SK-N-SH (cell line): ENCODE measurements at regions not wholly inside any gene's neighbourhood (a gene's known extent, or its start where the extent isn't known, plus 50 kb on each side); places are given as distances from the start of the nearest gene placed in this dataset.

ENCODE experiments used
- CTCF ChIA-PET: fragments of 300-600, 350-600 bp; formaldehyde crosslinking; extraction: SDS; loops from one replicate; lab custom pipeline; 2021; lab: Yijun Ruan, JAX
- POLR2A ChIA-PET: fragments of 350-600 bp; sonication (Branson Sonifier 250); formaldehyde crosslinking; extraction: SDS; loops from one replicate; lab custom pipeline; 2020; ENCODE audit warnings: antibody characterized with exemption, inconsistent platforms; lab: Yijun Ruan, JAX
- DNase-seq: peaks from one replicate; pipeline ENCODE4 v3.0.0; 2012
- H2AFZ ChIP-seq: fragments of 200-600 bp; sonication (generic); 2 replicates; pipeline ENCODE4 v1.8.1; 2016; ENCODE audit warnings: antibody characterized with exemption, mild to moderate bottlenecking, low read depth
- H3F3A ChIP-seq: fragments of 200-600 bp; sonication (generic); replicated peaks from 2 replicates; pipeline ENCODE3; 2016; ENCODE audit warnings: antibody characterized with exemption, mild to moderate bottlenecking; ENCODE audit not compliant: insufficient read depth
- H3K27ac ChIP-seq, 2 experiments: fragments of 200-500 bp in 1 of 2; fragments of 200-600 bp in 1 of 2; sonication (Bioruptor generic) in 1 of 2; sonication (generic), shearing (Covaris generic) in 1 of 2; 2 replicates each; pipeline versions ENCODE4 v1.5.1 to v1.6.1; 2014 to 2016; ENCODE audit warnings: low read depth in 2 of 2, inconsistent platforms in 1 of 2, low read length in 1 of 2, mild to moderate bottlenecking in 1 of 2, mixed read lengths in 1 of 2
- H3K27me3 ChIP-seq: fragments of 200-600 bp; sonication (generic), shearing (Covaris generic); 2 replicates; pipeline ENCODE4 v1.6.1; 2016; ENCODE audit warnings: mixed run types; ENCODE audit not compliant: insufficient read depth
- H3K36me3 ChIP-seq, 2 experiments: fragments of 200-500 bp in 1 of 2; fragments of 200-600 bp in 1 of 2; sonication (Bioruptor generic) in 1 of 2; sonication (generic) in 1 of 2; replicated peaks in 1 of 2; 2 replicates each; pipeline versions ENCODE3 to v1.5.1; 2014 to 2016; ENCODE audit warnings: low read length in 1 of 2, mild to moderate bottlenecking in 1 of 2; ENCODE audit not compliant: insufficient read depth in 2 of 2, control insufficient read depth in 1 of 2
- H3K4me1 ChIP-seq, 2 experiments: fragments of 200-500 bp in 1 of 2; fragments of 200-600 bp in 1 of 2; sonication (Bioruptor generic) in 1 of 2; sonication (generic), shearing (Covaris generic) in 1 of 2; 2 replicates each; pipeline versions ENCODE4 v1.5.1 to v1.6.1; 2014 to 2016; ENCODE audit warnings: low read depth in 1 of 2, low read length in 1 of 2, mixed run types in 1 of 2; ENCODE audit not compliant: insufficient read depth in 2 of 2, control insufficient read depth in 1 of 2
- H3K4me2 ChIP-seq: fragments of 200-600 bp; sonication (generic), shearing (Covaris generic); 2 replicates; pipeline ENCODE4 v1.6.1; 2017; ENCODE audit warnings: mixed run types
- H3K4me3 ChIP-seq, 2 experiments: fragments of 200-500 bp in 1 of 2; fragments of 200-600 bp in 1 of 2; sonication (Bioruptor generic) in 1 of 2; sonication (generic), shearing (Covaris generic) in 1 of 2; 2 replicates each; pipeline versions ENCODE4 v1.5.1 to v1.8.1; 2014 to 2016; ENCODE audit warnings: low read depth in 2 of 2, inconsistent platforms in 1 of 2, low read length in 1 of 2, mild to moderate bottlenecking in 1 of 2, mixed read lengths in 1 of 2, moderate library complexity in 1 of 2
- H3K79me2 ChIP-seq: fragments of 200-600 bp; sonication (generic); 2 replicates; pipeline ENCODE4 v1.8.1; 2017; ENCODE audit warnings: mild to moderate bottlenecking; ENCODE audit not compliant: insufficient read depth
- H3K9ac ChIP-seq: fragments of 200-600 bp; sonication (generic); 2 replicates; pipeline ENCODE4 v1.6.1; 2017; ENCODE audit warnings: mixed run types
- H3K9me2 ChIP-seq: fragments of 200-600 bp; sonication (generic); 2 replicates; pipeline ENCODE4 v1.6.1; 2017; ENCODE audit warnings: mixed run types
- H3K9me3 ChIP-seq: fragments of 200-600 bp; sonication (generic); 2 replicates; pipeline ENCODE4 v1.6.1; 2017; ENCODE audit warnings: mixed run types, mild to moderate bottlenecking, moderate library complexity
- H4K20me1 ChIP-seq: fragments of 200-600 bp; sonication (generic); 2 replicates; pipeline ENCODE4 v1.6.1; 2017; ENCODE audit warnings: mild to moderate bottlenecking, mixed run types; ENCODE audit not compliant: insufficient read depth
- ELF1 ChIP-seq: IDR thresholded peaks from 2 replicates; pipeline ENCODE4 v1.4.0; 2012
- FOSL2 ChIP-seq: IDR thresholded peaks from 2 replicates; pipeline ENCODE4 v1.4.0; 2012; ENCODE audit warnings: low read depth, mild to moderate bottlenecking, moderate library complexity, borderline replicate concordance
- WGBS: methylation state at CpG from one replicate; pipeline ENCODE4 v1.1.6; 2017; ENCODE audit warnings: low lambda C conversion rate; 5-methylcytosine and 5-hydroxymethylcytosine counted together
- TF ChIP-seq, protein P1 (sequence below): fragments of 150-350 bp; IDR thresholded peaks from 2 replicates; pipeline ENCODE4 v1.6.1; 2016; ENCODE audit warnings: mild to moderate bottlenecking, low read depth, low read length
- TF ChIP-seq, protein P2 (sequence below): fragments of 200-600 bp; sonication (generic); IDR thresholded peaks from 2 replicates; pipeline ENCODE4 v1.6.1; 2017; ENCODE audit warnings: antibody characterized with exemption, mild to moderate bottlenecking, moderate library complexity
- TF ChIP-seq, protein P3 (sequence below): IDR thresholded peaks from 2 replicates; pipeline ENCODE4 v1.6.1; 2012; ENCODE audit warnings: mild to moderate bottlenecking, low read depth, low read length, moderate library complexity

DNA sequence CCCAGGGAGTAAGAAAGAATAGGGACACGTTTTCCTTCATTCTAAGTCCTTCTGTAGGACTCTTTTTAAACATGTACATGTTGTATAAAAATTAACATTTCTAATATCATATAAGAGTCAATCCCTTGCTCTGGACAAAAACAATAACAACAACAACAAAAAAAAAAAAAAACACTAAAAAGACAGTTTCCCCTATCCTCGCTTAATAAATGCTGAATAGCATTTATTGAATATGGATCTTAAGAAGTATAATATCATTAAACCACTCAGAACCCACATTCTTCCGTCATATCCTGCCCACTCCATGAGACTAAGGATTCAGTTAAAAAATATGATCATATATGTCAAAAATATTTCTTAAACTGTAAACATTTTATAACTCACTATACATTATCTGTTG, 145.1 kb downstream of the AQP9 start (continued):
- no peak for TF ChIP-seq FOSL2
- TF ChIP-seq, protein P1, sequence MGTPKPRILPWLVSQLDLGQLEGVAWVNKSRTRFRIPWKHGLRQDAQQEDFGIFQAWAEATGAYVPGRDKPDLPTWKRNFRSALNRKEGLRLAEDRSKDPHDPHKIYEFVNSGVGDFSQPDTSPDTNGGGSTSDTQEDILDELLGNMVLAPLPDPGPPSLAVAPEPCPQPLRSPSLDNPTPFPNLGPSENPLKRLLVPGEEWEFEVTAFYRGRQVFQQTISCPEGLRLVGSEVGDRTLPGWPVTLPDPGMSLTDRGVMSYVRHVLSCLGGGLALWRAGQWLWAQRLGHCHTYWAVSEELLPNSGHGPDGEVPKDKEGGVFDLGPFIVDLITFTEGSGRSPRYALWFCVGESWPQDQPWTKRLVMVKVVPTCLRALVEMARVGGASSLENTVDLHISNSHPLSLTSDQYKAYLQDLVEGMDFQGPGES, result no peak

DNA sequence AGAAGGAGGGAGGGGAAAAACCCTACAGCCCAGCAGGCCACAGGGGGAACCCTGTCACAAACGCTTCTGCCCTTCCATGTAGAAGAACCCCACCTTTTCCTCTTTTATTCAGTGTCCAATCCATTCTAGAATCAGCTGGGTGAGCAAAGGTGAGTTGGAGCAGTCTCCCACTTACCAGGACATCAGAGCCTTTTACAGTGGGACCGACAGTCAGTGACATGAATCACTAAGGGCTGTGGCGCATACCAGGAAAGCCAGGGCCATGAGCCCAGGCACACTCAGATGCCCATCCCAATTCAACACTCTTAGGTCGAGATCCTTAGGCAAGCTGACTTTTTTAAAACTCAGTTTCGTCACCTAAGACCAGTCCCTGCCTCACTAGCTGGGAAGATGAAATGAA, 146.1 kb downstream of the AQP9 start:
- H3K4me2 ChIP-seq, result no peak overlapping the region
- no peaks in the 10 kb centered on the region for H3F3A ChIP-seq
- WGBS, result 63% methylated on average over 5 of the region's 5 CpGs
- no peaks in the 10 kb centered on the region for H3K79me2 ChIP-seq
- POLR2A ChIA-PET, result no interaction called here
- no peaks in the 10 kb centered on the region for H4K20me1 ChIP-seq
- no peaks in the 10 kb centered on the region for H3K4me1 ChIP-seq
- H3K27me3 ChIP-seq, result peaks cover 5% of the 10 kb centered on the region; the same call in 1 of the 2 replicates
- no peak overlapping the region for H3K4me3 ChIP-seq
- no peak overlapping the region for H3K27ac ChIP-seq
- no peaks in the 10 kb centered on the region for H3K36me3 ChIP-seq
- H3K9me3 ChIP-seq, result no peaks in the 10 kb centered on the region
- H3K9ac ChIP-seq, result no peak overlapping the region
- CTCF ChIA-PET, result interaction anchor here (3.1 kb wide), 1 partner anchor 14 kb away, joined by 9 read pairs; no protein-coding TSS in a partner anchor
- H3K9me2 ChIP-seq, result no peaks in the 10 kb centered on the region
- no peak overlapping the region for H2AFZ ChIP-seq
- DNase-seq, result no peak
- TF ChIP-seq, protein P2, sequence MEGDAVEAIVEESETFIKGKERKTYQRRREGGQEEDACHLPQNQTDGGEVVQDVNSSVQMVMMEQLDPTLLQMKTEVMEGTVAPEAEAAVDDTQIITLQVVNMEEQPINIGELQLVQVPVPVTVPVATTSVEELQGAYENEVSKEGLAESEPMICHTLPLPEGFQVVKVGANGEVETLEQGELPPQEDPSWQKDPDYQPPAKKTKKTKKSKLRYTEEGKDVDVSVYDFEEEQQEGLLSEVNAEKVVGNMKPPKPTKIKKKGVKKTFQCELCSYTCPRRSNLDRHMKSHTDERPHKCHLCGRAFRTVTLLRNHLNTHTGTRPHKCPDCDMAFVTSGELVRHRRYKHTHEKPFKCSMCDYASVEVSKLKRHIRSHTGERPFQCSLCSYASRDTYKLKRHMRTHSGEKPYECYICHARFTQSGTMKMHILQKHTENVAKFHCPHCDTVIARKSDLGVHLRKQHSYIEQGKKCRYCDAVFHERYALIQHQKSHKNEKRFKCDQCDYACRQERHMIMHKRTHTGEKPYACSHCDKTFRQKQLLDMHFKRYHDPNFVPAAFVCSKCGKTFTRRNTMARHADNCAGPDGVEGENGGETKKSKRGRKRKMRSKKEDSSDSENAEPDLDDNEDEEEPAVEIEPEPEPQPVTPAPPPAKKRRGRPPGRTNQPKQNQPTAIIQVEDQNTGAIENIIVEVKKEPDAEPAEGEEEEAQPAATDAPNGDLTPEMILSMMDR, result no peak
- TF ChIP-seq, protein P3, sequence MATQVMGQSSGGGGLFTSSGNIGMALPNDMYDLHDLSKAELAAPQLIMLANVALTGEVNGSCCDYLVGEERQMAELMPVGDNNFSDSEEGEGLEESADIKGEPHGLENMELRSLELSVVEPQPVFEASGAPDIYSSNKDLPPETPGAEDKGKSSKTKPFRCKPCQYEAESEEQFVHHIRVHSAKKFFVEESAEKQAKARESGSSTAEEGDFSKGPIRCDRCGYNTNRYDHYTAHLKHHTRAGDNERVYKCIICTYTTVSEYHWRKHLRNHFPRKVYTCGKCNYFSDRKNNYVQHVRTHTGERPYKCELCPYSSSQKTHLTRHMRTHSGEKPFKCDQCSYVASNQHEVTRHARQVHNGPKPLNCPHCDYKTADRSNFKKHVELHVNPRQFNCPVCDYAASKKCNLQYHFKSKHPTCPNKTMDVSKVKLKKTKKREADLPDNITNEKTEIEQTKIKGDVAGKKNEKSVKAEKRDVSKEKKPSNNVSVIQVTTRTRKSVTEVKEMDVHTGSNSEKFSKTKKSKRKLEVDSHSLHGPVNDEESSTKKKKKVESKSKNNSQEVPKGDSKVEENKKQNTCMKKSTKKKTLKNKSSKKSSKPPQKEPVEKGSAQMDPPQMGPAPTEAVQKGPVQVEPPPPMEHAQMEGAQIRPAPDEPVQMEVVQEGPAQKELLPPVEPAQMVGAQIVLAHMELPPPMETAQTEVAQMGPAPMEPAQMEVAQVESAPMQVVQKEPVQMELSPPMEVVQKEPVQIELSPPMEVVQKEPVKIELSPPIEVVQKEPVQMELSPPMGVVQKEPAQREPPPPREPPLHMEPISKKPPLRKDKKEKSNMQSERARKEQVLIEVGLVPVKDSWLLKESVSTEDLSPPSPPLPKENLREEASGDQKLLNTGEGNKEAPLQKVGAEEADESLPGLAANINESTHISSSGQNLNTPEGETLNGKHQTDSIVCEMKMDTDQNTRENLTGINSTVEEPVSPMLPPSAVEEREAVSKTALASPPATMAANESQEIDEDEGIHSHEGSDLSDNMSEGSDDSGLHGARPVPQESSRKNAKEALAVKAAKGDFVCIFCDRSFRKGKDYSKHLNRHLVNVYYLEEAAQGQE, result no peak

DNA sequence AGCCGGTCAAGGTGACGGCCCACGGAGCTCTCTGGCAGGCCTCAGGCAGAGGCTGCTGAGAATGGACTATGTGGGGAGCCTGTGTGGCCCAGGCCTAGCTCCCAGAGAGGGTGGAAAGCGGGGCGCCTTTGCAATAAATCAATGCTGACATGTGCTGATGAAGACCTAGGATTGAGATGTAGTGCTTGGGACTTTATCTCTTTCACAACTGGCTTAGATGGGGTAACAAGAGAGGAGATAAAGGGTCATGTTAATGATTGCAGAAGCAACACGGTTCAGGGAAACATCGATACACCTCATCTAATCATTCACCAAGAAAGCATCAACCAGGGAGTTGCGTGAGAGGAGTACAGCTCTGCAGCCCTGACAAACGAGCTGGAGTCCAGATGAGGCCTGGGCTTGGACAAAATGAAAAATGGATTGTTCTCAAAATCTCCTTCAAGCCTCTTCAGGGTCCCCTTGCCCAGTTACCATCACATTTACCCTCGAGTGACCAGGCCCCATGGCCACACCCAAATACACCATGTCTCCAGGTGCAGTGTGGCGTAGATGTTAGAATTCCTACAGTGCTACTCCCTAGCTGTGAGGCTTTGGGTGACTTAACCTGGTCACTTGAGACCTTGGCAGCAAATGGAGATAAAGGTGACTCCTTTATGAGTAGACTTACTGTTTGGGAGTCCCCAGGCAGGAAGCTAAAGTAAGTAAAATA, 146.4 kb upstream of the LIPC start:
- POLR2A ChIA-PET, result no interaction called here

More for the DNA sequence above, 146.4 kb upstream of the LIPC start:
- H3K27me3 ChIP-seq, result peaks cover 5% of the 10 kb centered on the region; the same call in 1 of the 2 replicates
- DNase-seq, result no peak
- no peaks in the 10 kb centered on the region for H4K20me1 ChIP-seq
- H2AFZ ChIP-seq, result no peak overlapping the region
- no peak overlapping the region for H3K4me3 ChIP-seq
- H3K9ac ChIP-seq, result no peak overlapping the region
- TF ChIP-seq ELF1, result no peak
- TF ChIP-seq, all 33 proteins: peak for 0
- Histone ChIP-seq H3K9me3 (no peaks in the 10 kb centered on the region), H3K79me2 (no peaks in the 10 kb centered on the region), H3K4me1 (no peaks in the 10 kb centered on the region), H3F3A (no peaks in the 10 kb centered on the region), H3K4me2 (no peak overlapping the region), H3K9me2 (no peaks in the 10 kb centered on the region), H3K36me3 (no peaks in the 10 kb centered on the region), H3K27ac (no peak overlapping the region)
- WGBS, result 61% methylated on average over 10 of the region's 11 CpGs
- CTCF ChIA-PET, result interaction anchor here (3.1 kb wide), 1 partner anchor 15 kb away, joined by 9 read pairs; no protein-coding TSS in a partner anchor
